Uterus (tissue), 3 donors: ENCODE measurements at regions not wholly inside any gene's neighbourhood (a gene's known extent, or its start where the extent isn't known, plus 50 kb on each side); places are given as distances from the start of the nearest gene placed in this dataset.

Experiments used
- DNase-seq, 2 donors: peaks; one replicate each; pipeline ENCODE4 v3.0.0-alpha.2; 2019 to 2020
- H3K27ac ChIP-seq, 2 donors: fragments of 200-600 bp; sonication (generic); 1 replicate in 1 of 2; 2 replicates in 1 of 2; pipeline ENCODE4 v1.5.1; 2016 to 2018
- H3K27me3 ChIP-seq, 2 donors: fragments of 200-600 bp; sonication (generic); one replicate each; pipeline ENCODE4 v1.5.1; 2018 to 2019; ENCODE audit warnings: control low read depth in 1 of 2
- H3K36me3 ChIP-seq, 2 donors: fragments of 200-600 bp; sonication (generic); one replicate each; pipeline ENCODE4 v1.5.1; 2019; ENCODE audit warnings: control low read depth in 1 of 2
- H3K4me1 ChIP-seq, 2 donors: fragments of 200-600 bp; sonication (generic); one replicate each; pipeline ENCODE4 v1.5.1; 2018 to 2019; ENCODE audit warnings: control low read depth in 1 of 2
- H3K4me3 ChIP-seq, 2 donors: fragments of 200-600 bp; sonication (generic); 1 replicate in 1 of 2; 2 replicates in 1 of 2; pipeline ENCODE4 v1.5.1; 2018 to 2019; ENCODE audit warnings: mild to moderate bottlenecking in 1 of 2
- H3K9me3 ChIP-seq, 2 donors: fragments of 200-600 bp; sonication (generic); one replicate each; pipeline ENCODE4 v1.5.1; 2019; ENCODE audit warnings: control low read depth in 1 of 2
- POLR2A ChIP-seq, 2 donors: fragments of 450-650 bp; IDR thresholded peaks; one replicate each; pipeline ENCODE4 v1.6.1; 2016; ENCODE audit warnings: antibody characterized with exemption in 2 of 2, mild to moderate bottlenecking in 1 of 2, moderate library complexity in 1 of 2
- intact Hi-C: fragments of 100-400 bp; cut with DNase I; formaldehyde crosslinking; loops from one replicate; pipeline ENCODE4 v1.15.1; 2023; ENCODE audit warnings: low total_unique reads
- TF ChIP-seq, protein P1 (sequence below), 4 experiments: fragments of 200-600 bp in 2 of 4; fragments of 450-650 bp in 2 of 4; sonication (generic) in 2 of 4; IDR thresholded peaks; one replicate each; pipeline ENCODE4 v1.5.1; 2016 to 2019; ENCODE audit warnings: antibody characterized with exemption in 4 of 4, mild to moderate bottlenecking in 2 of 4, moderate library complexity in 1 of 4
- donor health status: DM: yes; HTN: yes; CAD: no.

DNA sequence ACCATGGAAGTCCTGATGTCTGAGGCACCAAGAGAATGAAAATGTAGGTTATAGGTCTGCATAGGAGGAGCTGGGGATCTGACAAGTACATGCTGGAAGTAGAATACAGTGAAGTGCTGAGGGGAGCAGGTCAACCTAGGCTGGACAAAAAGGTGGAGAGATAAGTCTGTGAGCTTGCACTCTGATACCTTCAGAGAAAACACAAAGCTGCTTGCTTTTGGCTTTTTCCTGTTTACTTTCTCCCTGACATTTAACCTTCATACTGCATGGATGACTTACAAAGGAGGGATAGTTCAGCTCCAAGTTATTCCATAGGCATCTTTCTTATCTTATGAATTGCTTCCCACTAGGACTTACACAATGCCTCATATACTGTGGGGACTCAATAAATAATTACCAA, 256.7 kb upstream of the NREP start:
- no peaks in the 10 kb centered on the region for H3K36me3 ChIP-seq
- intact Hi-C loops, result no loop called here
- H3K27ac ChIP-seq, result no peak overlapping the region
- no peaks in the 10 kb centered on the region for H3K4me1 ChIP-seq
- H3K4me3 ChIP-seq, result no peak overlapping the region
- no peaks in the 10 kb centered on the region for H3K27me3 ChIP-seq
- H3K9me3 ChIP-seq, result no peaks in the 10 kb centered on the region
- TF ChIP-seq, protein P1, sequence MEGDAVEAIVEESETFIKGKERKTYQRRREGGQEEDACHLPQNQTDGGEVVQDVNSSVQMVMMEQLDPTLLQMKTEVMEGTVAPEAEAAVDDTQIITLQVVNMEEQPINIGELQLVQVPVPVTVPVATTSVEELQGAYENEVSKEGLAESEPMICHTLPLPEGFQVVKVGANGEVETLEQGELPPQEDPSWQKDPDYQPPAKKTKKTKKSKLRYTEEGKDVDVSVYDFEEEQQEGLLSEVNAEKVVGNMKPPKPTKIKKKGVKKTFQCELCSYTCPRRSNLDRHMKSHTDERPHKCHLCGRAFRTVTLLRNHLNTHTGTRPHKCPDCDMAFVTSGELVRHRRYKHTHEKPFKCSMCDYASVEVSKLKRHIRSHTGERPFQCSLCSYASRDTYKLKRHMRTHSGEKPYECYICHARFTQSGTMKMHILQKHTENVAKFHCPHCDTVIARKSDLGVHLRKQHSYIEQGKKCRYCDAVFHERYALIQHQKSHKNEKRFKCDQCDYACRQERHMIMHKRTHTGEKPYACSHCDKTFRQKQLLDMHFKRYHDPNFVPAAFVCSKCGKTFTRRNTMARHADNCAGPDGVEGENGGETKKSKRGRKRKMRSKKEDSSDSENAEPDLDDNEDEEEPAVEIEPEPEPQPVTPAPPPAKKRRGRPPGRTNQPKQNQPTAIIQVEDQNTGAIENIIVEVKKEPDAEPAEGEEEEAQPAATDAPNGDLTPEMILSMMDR (IDR thresholded peaks at IDR 0.05), result no peak
- no peak for TF ChIP-seq POLR2A (IDR thresholded peaks at IDR 0.05)
- no peak for DNase-seq

DNA sequence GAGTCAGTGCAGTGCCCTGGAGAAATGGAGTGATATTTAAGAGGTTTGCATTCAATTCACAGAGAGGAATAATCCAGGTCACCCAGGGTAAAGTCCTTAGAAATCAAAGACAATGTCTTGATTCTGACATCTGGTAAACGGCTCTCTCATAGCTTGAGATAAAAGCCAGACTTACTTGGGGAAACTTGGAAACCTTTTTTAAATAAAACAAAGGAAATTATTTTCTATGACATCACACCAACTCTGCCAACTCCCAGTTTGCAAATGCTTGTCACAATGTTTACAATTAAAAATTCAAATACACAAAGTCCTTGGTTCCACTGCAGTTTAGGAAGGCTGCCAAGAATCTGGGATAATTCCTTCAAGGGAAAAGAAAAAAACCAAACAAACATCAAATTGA, 255.1 kb upstream of the NREP start:
- TF ChIP-seq POLR2A (IDR thresholded peaks at IDR 0.05), result no peak
- TF ChIP-seq, protein P1 (IDR thresholded peaks at IDR 0.05), result no peak
- peak overlapping the region in 1 of 2 donors; percentile 35 for H3K27ac ChIP-seq
- DNase-seq, result no peak
- no peak overlapping the region for H3K4me3 ChIP-seq
- intact Hi-C loops, result no loop called here
- H3K4me1 ChIP-seq, result no peaks in the 10 kb centered on the region
- no peaks in the 10 kb centered on the region for H3K9me3 ChIP-seq
- H3K27me3 ChIP-seq, result no peaks in the 10 kb centered on the region
- no peaks in the 10 kb centered on the region for H3K36me3 ChIP-seq

DNA sequence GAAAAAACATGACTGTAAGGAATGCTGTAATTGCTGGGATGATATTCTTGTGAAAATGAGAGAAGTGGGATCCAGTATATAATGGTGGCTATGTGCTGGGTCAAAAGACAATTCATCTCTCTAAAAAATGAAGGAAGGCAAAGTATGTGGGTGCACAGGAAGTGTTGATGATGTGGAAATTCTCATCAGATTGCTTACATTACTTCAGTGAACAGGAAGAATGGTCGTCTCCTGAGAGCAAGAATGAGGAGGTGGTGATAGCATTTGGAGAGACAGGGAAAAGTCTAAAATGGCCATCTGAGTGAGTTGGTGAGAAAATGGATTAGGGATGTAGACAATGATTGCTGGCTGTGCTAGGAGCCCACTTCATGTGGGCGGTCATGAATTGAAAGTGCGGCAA, 253.5 kb upstream of the NREP start:
- Histone ChIP-seq H3K27ac (no peak overlapping the region), H3K4me1 (no peaks in the 10 kb centered on the region), H3K36me3 (no peaks in the 10 kb centered on the region), H3K9me3 (no peaks in the 10 kb centered on the region), H3K27me3 (no peaks in the 10 kb centered on the region), H3K4me3 (no peak overlapping the region)
- intact Hi-C loops, result no loop called here
- no peak for DNase-seq
- TF ChIP-seq POLR2A (IDR thresholded peaks at IDR 0.05), result no peak
- TF ChIP-seq, protein P1 (IDR thresholded peaks at IDR 0.05), result no peak

DNA sequence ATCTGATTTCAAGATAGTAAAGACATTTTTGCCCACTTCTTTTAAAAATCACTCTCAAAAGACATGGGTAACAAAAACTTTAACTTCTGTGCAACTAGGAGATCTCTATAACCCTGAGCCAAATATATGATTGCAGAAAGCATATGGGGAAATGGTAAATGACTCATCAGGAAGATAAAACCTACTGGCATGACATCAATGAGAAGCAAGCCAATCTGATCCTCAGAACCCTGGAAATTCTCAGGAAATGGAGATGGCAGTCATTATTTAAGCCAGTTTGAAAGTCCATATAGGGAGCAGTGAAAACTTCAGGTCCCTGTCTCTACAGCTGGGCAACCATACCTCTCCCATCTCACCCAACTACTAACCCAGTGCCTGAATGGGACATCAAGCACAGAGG, 249.7 kb upstream of the NREP start:
- intact Hi-C loops, result no loop called here
- H3K4me1 ChIP-seq, result no peaks in the 10 kb centered on the region
- H3K27me3 ChIP-seq, result no peaks in the 10 kb centered on the region
- H3K4me3 ChIP-seq, result no peak overlapping the region
- TF ChIP-seq POLR2A (IDR thresholded peaks at IDR 0.05), result no peak
- TF ChIP-seq, protein P1 (IDR thresholded peaks at IDR 0.05), result no peak
- H3K36me3 ChIP-seq, result no peaks in the 10 kb centered on the region
- no peaks in the 10 kb centered on the region for H3K9me3 ChIP-seq
- no peak for DNase-seq
- H3K27ac ChIP-seq, result no peak overlapping the region

DNA sequence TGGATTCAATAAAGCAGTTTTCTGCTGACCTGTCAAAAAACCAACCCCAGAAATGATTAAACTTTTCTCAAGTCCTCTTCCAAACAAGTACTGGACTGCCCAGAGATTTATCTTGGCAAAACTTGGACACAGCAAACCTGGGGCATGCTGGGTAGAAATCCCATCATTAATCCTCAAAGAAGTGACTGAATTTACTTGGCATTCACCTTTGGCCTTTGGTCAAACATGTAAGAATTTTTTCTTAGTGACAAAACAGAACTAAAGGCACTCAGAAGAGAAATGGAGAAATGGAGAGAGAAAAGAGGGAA, 248.6 kb upstream of the NREP start:
- Histone ChIP-seq H3K4me1 (no peaks in the 10 kb centered on the region), H3K27me3 (no peaks in the 10 kb centered on the region), H3K36me3 (no peaks in the 10 kb centered on the region), H3K27ac (no peak overlapping the region), H3K4me3 (no peak overlapping the region), H3K9me3 (no peaks in the 10 kb centered on the region)
- DNase-seq, result no peak
- TF ChIP-seq, protein P1 (IDR thresholded peaks at IDR 0.05), result no peak
- TF ChIP-seq POLR2A (IDR thresholded peaks at IDR 0.05), result no peak
- intact Hi-C loops, result no loop called here
